SU-DHL-6 (cell line): ENCODE measurements at regions not wholly inside any gene's neighbourhood (a gene's known extent, or its start where the extent isn't known, plus 50 kb on each side); places are given as distances from the start of the nearest gene placed in this dataset.

Source experiments
- CTCF ChIP-seq: fragments of 200-600 bp; sonication (generic); IDR thresholded peaks from one replicate; pipeline ENCODE4 v1.5.1; 2017; ENCODE audit warnings: antibody characterized with exemption, mild to moderate bottlenecking, low read length, moderate library complexity; ENCODE audit not compliant: insufficient read depth, poor library complexity, severe bottlenecking
- EZH2phosphoT487 ChIP-seq: fragments of 200-600 bp; sonication (generic), shearing (Covaris generic); conservative IDR thresholded peaks from 2 replicates; pipeline ENCODE4 v1.6.1; 2018; ENCODE audit warnings: mild to moderate bottlenecking, antibody characterized with exemption, low read length, moderate library complexity, mixed read lengths

- TF ChIP-seq CTCF (no peak), EZH2phosphoT487 (no peak)
These were observed 452.1 kb upstream of the RPS6KA3 start for GRCh38 chrX:20718592-20719380.
